Endothelial cell of umbilical vein (primary cell): ENCODE measurements at regions not wholly inside any gene's neighbourhood (a gene's known extent, or its start where the extent isn't known, plus 50 kb on each side); places are given as distances from the start of the nearest gene placed in this dataset.

ENCODE experiments used
- BruUV-seq: library from RNA; stranded (reverse); fragments of 400-500 nt; replicated peaks from 2 replicates; lab custom pipeline; 2021; lab: Mats Ljungman, UMichigan
- CTCF ChIA-PET: fragments of 300-600, 350-600 bp; sonication (Branson Sonifier 250); formaldehyde crosslinking; loops from one replicate; lab custom pipeline; 2021; ENCODE audit warnings: antibody characterized with exemption, inconsistent platforms; lab: Charles Lee
- POLR2A ChIA-PET: fragments of 300-600, 350-600 bp; sonication (Branson Sonifier 250); formaldehyde crosslinking; loops from one replicate; lab custom pipeline; 2021; ENCODE audit warnings: antibody characterized with exemption, inconsistent platforms; lab: Charles Lee
- DNase-seq: peaks from one replicate; pipeline ENCODE4 v3.0.0-alpha.2; 2011; ENCODE audit warnings: low read depth, low spot score
- FAIRE-seq: peaks from 2 replicates; lab custom pipeline; 2011; peaks lifted over from hg19 to GRCh38; lab: Jason Lieb, UNC
- H2AFZ ChIP-seq: 2 replicates; pipeline ENCODE4 v1.6.0; 2012; ENCODE audit warnings: low read depth, low read length, control low read depth, inconsistent platforms
- H3K27ac ChIP-seq: 2 replicates; pipeline ENCODE4 v1.5.1; 2011; ENCODE audit warnings: low read depth, mild to moderate bottlenecking, control low read depth, low read length, moderate library complexity; ENCODE audit not compliant: insufficient read depth
- H3K27me3 ChIP-seq, 2 experiments: 2 replicates each; pipeline versions ENCODE4 v1.6.0 to v1.6.1; 2011; ENCODE audit warnings: low read length in 2 of 2, mixed read lengths in 1 of 2; ENCODE audit not compliant: control insufficient read depth in 2 of 2, insufficient read depth in 2 of 2
- H3K36me3 ChIP-seq, 2 experiments: 2 replicates in 1 of 2; 3 replicates in 1 of 2; pipeline ENCODE4 v1.5.1; 2011; ENCODE audit warnings: low read length in 2 of 2, mild to moderate bottlenecking in 1 of 2, moderate library complexity in 1 of 2; ENCODE audit not compliant: control insufficient read depth in 2 of 2, insufficient read depth in 2 of 2; ENCODE audit errors: extremely low read depth in 1 of 2
- H3K4me1 ChIP-seq: 3 replicates; pipeline ENCODE4 v1.5.1; 2011; ENCODE audit warnings: mild to moderate bottlenecking, low read length; ENCODE audit not compliant: control insufficient read depth, insufficient read depth; ENCODE audit errors: extremely low read depth
- H3K4me2 ChIP-seq: 2 replicates; pipeline ENCODE4 v1.6.1; 2011; ENCODE audit warnings: low read length, control low read depth, mixed read lengths; ENCODE audit not compliant: insufficient read depth
- H3K4me3 ChIP-seq, 3 experiments: fragments of 200-600 bp in 1 of 3; sonication (generic), shearing (Covaris generic) in 1 of 3; replicated peaks in 1 of 3; 2 replicates each; pipeline ENCODE4 v1.5.1; 2011 to 2016; ENCODE audit warnings: control low read depth in 3 of 3, low read length in 3 of 3, mild to moderate bottlenecking in 2 of 3, inconsistent platforms in 1 of 3, low read depth in 1 of 3, moderate library complexity in 1 of 3; ENCODE audit not compliant: insufficient read depth in 1 of 3
- H3K79me2 ChIP-seq: 2 replicates; pipeline ENCODE4 v1.6.0; 2012; ENCODE audit warnings: low read length, inconsistent platforms; ENCODE audit not compliant: control insufficient read depth, insufficient read depth
- H3K9ac ChIP-seq: replicated peaks from 2 replicates; pipeline ENCODE3; 2011; ENCODE audit warnings: low read length, control low read depth; ENCODE audit not compliant: insufficient read depth; ENCODE audit errors: extremely low read depth
- H3K9me1 ChIP-seq: replicated peaks from 3 replicates; pipeline ENCODE4 v1.6.0; 2011; ENCODE audit warnings: mild to moderate bottlenecking, low read length; ENCODE audit not compliant: control insufficient read depth, insufficient read depth; ENCODE audit errors: extremely low read depth
- H3K9me3 ChIP-seq: replicated peaks from 2 replicates; pipeline ENCODE4 v1.5.1; 2012; ENCODE audit warnings: low read length, inconsistent platforms; ENCODE audit not compliant: control insufficient read depth, insufficient read depth
- H4K20me1 ChIP-seq: replicated peaks from 2 replicates; pipeline ENCODE3; 2011; ENCODE audit warnings: mild to moderate bottlenecking, low read length; ENCODE audit not compliant: control insufficient read depth, insufficient read depth; ENCODE audit errors: extremely low read depth
- CTCF ChIP-seq, 2 donors: IDR thresholded peaks; 1 replicate in 1 of 2; 2 replicates in 1 of 2; pipeline ENCODE4 v1.5.1; 2011; ENCODE audit warnings: low read length in 2 of 2, mild to moderate bottlenecking in 2 of 2, moderate library complexity in 2 of 2, control low read depth in 1 of 2, inconsistent platforms in 1 of 2, low read depth in 1 of 2; ENCODE audit not compliant: insufficient read depth in 1 of 2; ENCODE audit errors: extremely low read depth in 1 of 2
- EZH2 ChIP-seq: IDR thresholded peaks from 2 replicates; pipeline ENCODE4 v1.6.1; 2012; ENCODE audit warnings: borderline replicate concordance, low read depth, mild to moderate bottlenecking, moderate library complexity, low read length, inconsistent platforms; ENCODE audit not compliant: severe bottlenecking
- FOS ChIP-seq: IDR thresholded peaks from 2 replicates; pipeline ENCODE4 v1.6.1; 2011; ENCODE audit warnings: mild to moderate bottlenecking, low read length, moderate library complexity, borderline replicate concordance; ENCODE audit not compliant: insufficient read depth
- GATA2 ChIP-seq: IDR thresholded peaks from 2 replicates; pipeline ENCODE4 v1.7.0; 2011; ENCODE audit warnings: low read depth, mild to moderate bottlenecking, moderate library complexity, mixed read lengths, low read length; ENCODE audit not compliant: insufficient read length, insufficient read depth
- JUN ChIP-seq: IDR thresholded peaks from 2 replicates; pipeline ENCODE4 v1.6.1; 2011; ENCODE audit warnings: borderline replicate concordance, low read depth; ENCODE audit not compliant: insufficient read length, insufficient read depth
- MYC ChIP-seq: IDR thresholded peaks from one replicate; pipeline ENCODE4 v1.6.1; 2011; ENCODE audit warnings: mild to moderate bottlenecking, low read depth, low read length
- POLR2A ChIP-seq: IDR thresholded peaks from 2 replicates; pipeline ENCODE4 v1.6.1; 2012; ENCODE audit warnings: low read depth, mild to moderate bottlenecking, control low read depth, low read length
- POLR2AphosphoS5 ChIP-seq: IDR thresholded peaks from 2 replicates; pipeline ENCODE4 v1.6.1; 2012; ENCODE audit warnings: low read depth, mild to moderate bottlenecking, control low read depth, low read length, moderate library complexity; ENCODE audit not compliant: insufficient read depth
- dilution Hi-C: fragments of 300-500 bp; cut with MboI; formaldehyde crosslinking; loops from one replicate; pipeline ENCODE4 v1.15.0; 2019; ENCODE audit warnings: low sequenced_read_pairs; ENCODE audit not compliant: extremely low pct_ligation_motif_present
- intact Hi-C: fragments of 100-400 bp; cut with micrococcal nuclease; formaldehyde crosslinking; loops from one replicate; pipeline ENCODE4 v1.10.0; 2022

GRCh38 chr10:59454171-59454919 lies 92.0 kb upstream of the FAM13C start:
- H3K9ac ChIP-seq = no peak overlapping the region
- H4K20me1 ChIP-seq = no peaks in the 10 kb centered on the region
- no peaks in the 10 kb centered on the region for H3K9me1 ChIP-seq
- no peak for FAIRE-seq
- dilution Hi-C loops = no loop called here
- no peak overlapping the region for H2AFZ ChIP-seq
- no peaks in the 10 kb centered on the region for H3K4me1 ChIP-seq
- CTCF ChIA-PET = no interaction called here
- no peak for DNase-seq
- no peaks in the 10 kb centered on the region for H3K9me3 ChIP-seq
- no peak overlapping the region for H3K27ac ChIP-seq
- POLR2A ChIA-PET = no interaction called here
- H3K4me3 ChIP-seq = no peak overlapping the region
- H3K36me3 ChIP-seq = no peaks in the 10 kb centered on the region
- TF ChIP-seq EZH2 (no peak), CTCF (IDR thresholded peaks at IDR 0.05; ENCODE audit: extremely low read depth in 1 of 2, insufficient read depth in 1 of 2, low read depth in 1 of 2, low read length in 2 of 2) (no peak), JUN (no peak), GATA2 (no peak), POLR2AphosphoS5 (no peak), POLR2A (no peak), FOS (no peak), MYC (no peak)
- H3K27me3 ChIP-seq = no peaks in the 10 kb centered on the region
- no TSS peak for BruUV-seq
- H3K79me2 ChIP-seq = no peaks in the 10 kb centered on the region
- no peak overlapping the region for H3K4me2 ChIP-seq
- intact Hi-C loops = no loop called here
